ENCODE measurements at regions not wholly inside any gene's neighbourhood (a gene's known extent, or its start where the extent isn't known, plus 50 kb on each side); places are given as distances from the start of the nearest gene placed in this dataset.

DNA sequence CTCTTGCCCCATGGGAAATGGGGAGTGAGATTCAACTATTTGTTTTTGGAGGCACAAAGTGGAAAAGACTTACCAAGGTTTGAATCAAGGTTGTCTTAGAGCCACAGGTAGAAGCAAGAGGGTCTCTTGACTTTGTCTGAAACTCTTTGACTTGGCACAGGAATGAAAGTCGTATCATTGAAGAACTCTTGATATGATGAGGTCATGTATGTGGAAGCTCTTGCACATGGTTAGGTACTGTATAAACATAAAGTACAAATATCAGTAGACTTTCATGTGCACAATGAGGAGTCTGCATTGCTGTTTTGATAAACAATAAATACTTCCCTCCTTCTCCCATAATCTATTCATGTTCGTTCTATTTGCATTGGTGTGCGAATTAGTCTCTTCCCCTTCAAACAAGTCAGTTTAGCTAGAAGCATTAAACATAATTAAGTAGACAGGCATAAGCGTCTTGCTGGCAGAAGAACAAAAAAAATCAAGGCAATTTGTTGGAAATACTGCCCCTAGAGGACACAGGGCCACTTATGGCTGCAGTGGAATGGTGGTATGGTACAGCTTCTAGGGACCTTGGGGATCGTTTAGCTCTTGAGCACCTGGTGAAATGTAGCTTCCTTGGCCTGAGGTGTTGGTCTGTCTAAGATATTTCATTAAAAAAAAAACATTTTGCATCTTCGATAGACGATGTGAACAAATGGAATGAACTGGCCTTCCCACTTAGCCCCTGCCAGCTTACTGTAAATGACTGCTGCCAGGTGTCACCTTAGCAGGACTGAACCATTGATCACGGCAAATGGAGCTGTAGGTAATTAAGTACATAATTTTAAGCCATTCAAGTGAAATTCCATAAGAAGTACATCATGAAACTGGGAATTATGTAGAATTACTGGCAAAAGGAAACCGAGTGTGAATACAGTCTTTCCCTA lies 218.0 kb upstream of the GALNT2 start:
- Histone ChIP-seq H3K27me3 (peaks cover 8% of the 10 kb centered on the region), H3K36me3 (no peaks in the 10 kb centered on the region), H3K27ac (no peak overlapping the region), H3K9me3 (no peaks in the 10 kb centered on the region), H3K4me3 (ENCODE audit: low read depth in 1 of 2, low read length in 1 of 2) (no peak overlapping the region), H3K4me1 (ENCODE audit: control insufficient read depth in 1 of 2, insufficient read depth in 1 of 2, low read depth in 1 of 2, low read length in 1 of 2) (no peaks in the 10 kb centered on the region)
- TF ChIP-seq, protein P1, sequence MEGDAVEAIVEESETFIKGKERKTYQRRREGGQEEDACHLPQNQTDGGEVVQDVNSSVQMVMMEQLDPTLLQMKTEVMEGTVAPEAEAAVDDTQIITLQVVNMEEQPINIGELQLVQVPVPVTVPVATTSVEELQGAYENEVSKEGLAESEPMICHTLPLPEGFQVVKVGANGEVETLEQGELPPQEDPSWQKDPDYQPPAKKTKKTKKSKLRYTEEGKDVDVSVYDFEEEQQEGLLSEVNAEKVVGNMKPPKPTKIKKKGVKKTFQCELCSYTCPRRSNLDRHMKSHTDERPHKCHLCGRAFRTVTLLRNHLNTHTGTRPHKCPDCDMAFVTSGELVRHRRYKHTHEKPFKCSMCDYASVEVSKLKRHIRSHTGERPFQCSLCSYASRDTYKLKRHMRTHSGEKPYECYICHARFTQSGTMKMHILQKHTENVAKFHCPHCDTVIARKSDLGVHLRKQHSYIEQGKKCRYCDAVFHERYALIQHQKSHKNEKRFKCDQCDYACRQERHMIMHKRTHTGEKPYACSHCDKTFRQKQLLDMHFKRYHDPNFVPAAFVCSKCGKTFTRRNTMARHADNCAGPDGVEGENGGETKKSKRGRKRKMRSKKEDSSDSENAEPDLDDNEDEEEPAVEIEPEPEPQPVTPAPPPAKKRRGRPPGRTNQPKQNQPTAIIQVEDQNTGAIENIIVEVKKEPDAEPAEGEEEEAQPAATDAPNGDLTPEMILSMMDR (IDR thresholded peaks at IDR 0.05): no peak

DNA sequence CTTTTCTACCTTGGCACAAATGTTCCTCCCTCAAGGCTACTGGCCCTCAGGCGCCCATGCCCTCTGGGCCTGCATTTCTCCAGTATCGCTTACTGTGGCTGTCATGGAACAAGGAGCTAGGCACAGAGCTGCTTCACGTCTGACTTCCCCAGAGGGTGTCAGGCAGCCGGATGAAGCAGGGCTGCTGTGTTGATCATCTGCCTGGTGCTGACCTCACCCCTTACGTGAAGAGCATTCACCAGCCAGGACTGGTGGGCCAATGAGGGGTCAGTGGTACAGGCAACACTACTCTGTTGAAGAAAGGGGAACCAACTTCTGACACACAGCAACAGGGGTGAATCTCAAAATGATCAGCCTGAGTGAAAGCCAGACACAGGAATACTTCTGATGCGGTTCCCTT lies 215.5 kb upstream of the GALNT2 start:
- Histone ChIP-seq H3K9me3 (no peaks in the 10 kb centered on the region), H3K4me1 (ENCODE audit: control insufficient read depth in 1 of 2, insufficient read depth in 1 of 2, low read depth in 1 of 2, low read length in 1 of 2) (peaks cover 10 to 11% of the 10 kb centered on the region in 2 experiments), H3K27ac (no peak overlapping the region), H3K27me3 (no peaks in the 10 kb centered on the region), H3K36me3 (no peaks in the 10 kb centered on the region), H3K4me3 (ENCODE audit: low read depth in 1 of 2, low read length in 1 of 2) (no peak overlapping the region)
- TF ChIP-seq, protein P1 (IDR thresholded peaks at IDR 0.05): no peak

DNA sequence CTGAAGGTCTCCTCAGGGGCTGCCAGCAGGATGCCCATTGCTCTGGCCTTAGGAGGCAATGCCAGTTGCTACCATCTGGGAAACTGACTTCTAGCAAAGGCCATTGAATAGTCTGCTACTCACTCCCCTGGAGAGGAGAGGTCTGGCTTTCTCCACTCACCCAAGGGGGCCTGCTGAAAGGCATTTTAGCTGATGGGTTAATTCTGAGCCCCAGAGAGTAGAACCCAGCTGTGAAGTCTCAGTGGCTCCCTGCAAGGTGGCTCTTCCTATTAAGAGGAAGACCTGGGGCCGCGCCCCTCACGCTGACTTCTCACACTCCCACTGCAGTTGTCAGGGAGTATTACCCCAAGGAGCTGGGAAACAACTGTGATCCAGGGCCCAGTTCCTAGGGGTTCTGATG lies 213.3 kb upstream of the GALNT2 start:
- Histone ChIP-seq H3K27me3 (no peaks in the 10 kb centered on the region), H3K9me3 (no peaks in the 10 kb centered on the region), H3K27ac (no peak overlapping the region), H3K4me1 (ENCODE audit: control insufficient read depth in 1 of 2, insufficient read depth in 1 of 2, low read depth in 1 of 2, low read length in 1 of 2) (peaks cover 10 to 12% of the 10 kb centered on the region in 2 experiments), H3K36me3 (no peaks in the 10 kb centered on the region), H3K4me3 (ENCODE audit: low read depth in 1 of 2, low read length in 1 of 2) (no peak overlapping the region)
- TF ChIP-seq, protein P1 (IDR thresholded peaks at IDR 0.05): no peak

DNA sequence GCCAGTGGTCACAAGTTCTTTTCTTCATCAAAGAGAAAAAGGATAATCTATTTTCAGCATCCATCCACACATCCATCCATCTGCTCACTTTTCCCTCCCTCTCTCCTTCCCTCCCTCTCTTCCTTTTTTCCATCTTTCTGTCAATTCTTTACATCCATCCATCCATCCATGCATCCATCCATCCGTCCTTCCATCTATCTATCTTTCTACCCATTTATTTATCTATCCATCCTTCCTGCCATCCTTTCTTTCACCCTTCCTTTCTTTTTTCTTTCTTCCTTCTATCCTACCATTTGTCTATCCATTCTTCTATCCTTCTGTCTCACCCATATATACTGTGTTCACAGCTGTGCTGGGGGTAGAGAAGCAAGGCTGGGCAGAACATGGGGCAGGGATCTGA lies 212.4 kb upstream of the GALNT2 start:
- Histone ChIP-seq H3K27me3 (no peaks in the 10 kb centered on the region), H3K4me1 (ENCODE audit: control insufficient read depth in 1 of 2, insufficient read depth in 1 of 2, low read depth in 1 of 2, low read length in 1 of 2) (peaks cover 10 to 12% of the 10 kb centered on the region in 2 experiments), H3K4me3 (ENCODE audit: low read depth in 1 of 2, low read length in 1 of 2) (no peak overlapping the region), H3K9me3 (no peaks in the 10 kb centered on the region), H3K36me3 (no peaks in the 10 kb centered on the region), H3K27ac (no peak overlapping the region)
- TF ChIP-seq, protein P1 (IDR thresholded peaks at IDR 0.05): no peak

DNA sequence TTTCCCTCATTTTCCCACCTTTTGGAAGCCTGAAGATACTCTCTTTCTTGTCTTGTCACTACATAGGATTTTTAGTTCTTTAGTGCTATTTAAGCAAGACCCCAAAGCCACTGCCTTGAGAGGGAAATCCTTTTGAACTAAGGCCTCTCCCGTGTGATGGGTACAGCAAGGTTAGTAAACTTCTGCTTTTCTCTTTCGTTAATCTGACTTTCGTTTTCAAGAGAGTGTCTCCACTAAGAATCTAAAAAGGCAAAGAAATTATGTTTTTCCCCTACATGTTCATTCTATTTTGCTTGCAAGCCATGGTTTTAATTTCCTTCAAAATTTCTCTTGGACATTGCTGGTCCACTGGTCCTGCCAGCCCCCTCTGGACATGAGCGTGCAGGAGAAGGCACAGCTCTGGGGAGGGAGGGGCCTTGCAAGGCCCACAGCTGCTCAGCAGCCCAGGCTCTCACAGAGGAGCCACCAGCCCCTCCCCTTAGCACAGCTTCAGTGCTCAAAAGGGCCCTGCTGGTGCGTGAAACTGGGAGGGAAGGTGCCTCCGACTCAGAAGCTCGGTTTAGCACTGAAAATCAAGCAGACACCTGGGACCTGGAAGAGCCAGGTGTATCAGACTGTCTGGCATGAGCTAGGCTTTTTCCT lies 210.9 kb upstream of the GALNT2 start:
- H3K27ac ChIP-seq: peak overlapping the region; percentile 63
- TF ChIP-seq, protein P1 (IDR thresholded peaks at IDR 0.05): no peak
- H3K27me3 ChIP-seq: no peaks in the 10 kb centered on the region
- peaks cover 10 to 12% of the 10 kb centered on the region in 2 experiments for H3K4me1 ChIP-seq (ENCODE audit: control insufficient read depth in 1 of 2, insufficient read depth in 1 of 2, low read depth in 1 of 2, low read length in 1 of 2)
- no peaks in the 10 kb centered on the region for H3K36me3 ChIP-seq
- H3K9me3 ChIP-seq: no peaks in the 10 kb centered on the region
- H3K4me3 ChIP-seq (ENCODE audit: low read depth in 1 of 2, low read length in 1 of 2): peak overlapping the region; percentile 48 to 56
